Parathyroid adenoma (tissue), 2 donors: ENCODE measurements at regions not wholly inside any gene's neighbourhood (a gene's known extent, or its start where the extent isn't known, plus 50 kb on each side); places are given as distances from the start of the nearest gene placed in this dataset.

Experiments
- H2AFZ ChIP-seq: fragments of 300-600 bp; sonication (generic); one replicate; pipeline ENCODE4 v1.7.0; 2017; ENCODE audit warnings: antibody characterized with exemption, mild to moderate bottlenecking
- H3K27ac ChIP-seq: fragments of 300-600 bp; sonication (generic); one replicate; pipeline ENCODE4 v1.7.0; 2017
- H3K27me3 ChIP-seq: fragments of 300-600 bp; sonication (generic); one replicate; pipeline ENCODE4 v1.7.0; 2017; ENCODE audit warnings: low read length; ENCODE audit not compliant: control insufficient read depth, insufficient read depth
- H3K36me3 ChIP-seq: fragments of 300-600 bp; sonication (generic); one replicate; pipeline ENCODE4 v1.7.0; 2017; ENCODE audit warnings: low read length; ENCODE audit not compliant: control insufficient read depth, insufficient read depth
- H3K4me1 ChIP-seq: fragments of 300-600 bp; sonication (generic); one replicate; pipeline ENCODE4 v1.7.0; 2017; ENCODE audit warnings: control low read depth
- H3K4me2 ChIP-seq: fragments of 300-600 bp; sonication (generic); one replicate; pipeline ENCODE4 v1.7.0; 2017; ENCODE audit warnings: low read length
- H3K4me3 ChIP-seq: fragments of 300-600 bp; sonication (generic); one replicate; pipeline ENCODE4 v1.7.0; 2017; ENCODE audit warnings: low read depth, low read length
- H3K79me2 ChIP-seq: fragments of 300-600 bp; sonication (generic); one replicate; pipeline ENCODE4 v1.7.0; 2017; ENCODE audit warnings: control low read depth
- H3K9ac ChIP-seq: fragments of 300-600 bp; sonication (generic); one replicate; pipeline ENCODE4 v1.7.0; 2017; ENCODE audit warnings: mild to moderate bottlenecking
- H3K9me3 ChIP-seq: fragments of 300-600 bp; sonication (generic); one replicate; pipeline ENCODE4 v1.7.0; 2017; ENCODE audit warnings: low read length; ENCODE audit not compliant: control insufficient read depth
- TF ChIP-seq, protein P1 (sequence below): fragments of 300-600 bp; sonication (generic); IDR thresholded peaks from one replicate; pipeline ENCODE4 v1.7.0; 2017; ENCODE audit warnings: antibody characterized with exemption, mild to moderate bottlenecking
- donor health status: primary hyperparathyroidism.

DNA sequence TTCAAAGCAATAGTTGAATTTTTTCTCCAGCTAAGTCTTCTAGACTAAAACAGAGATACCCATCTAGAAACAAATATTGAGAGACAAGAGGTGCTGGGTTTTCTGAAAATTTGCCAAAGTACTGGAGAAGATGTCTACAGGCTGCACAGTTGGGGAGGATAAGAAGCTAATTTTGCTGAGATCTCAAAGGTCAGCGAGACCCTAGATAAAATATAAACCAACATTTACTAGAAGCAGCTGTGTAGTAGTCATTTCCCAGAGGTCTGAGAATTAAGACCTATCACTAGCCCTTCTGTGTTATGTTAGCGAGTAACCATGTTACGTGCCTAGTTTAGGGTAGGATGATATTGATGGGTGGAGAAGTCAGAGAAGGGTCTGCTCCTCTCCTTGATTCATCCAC is 208.5 kb upstream of the TNC start:
- no peak overlapping the region for H2AFZ ChIP-seq
- no peak overlapping the region for H3K4me3 ChIP-seq
- H3K4me2 ChIP-seq: no peak overlapping the region
- H3K27me3 ChIP-seq: no peaks in the 10 kb centered on the region
- no peak overlapping the region for H3K27ac ChIP-seq
- no peaks in the 10 kb centered on the region for H3K36me3 ChIP-seq
- no peaks in the 10 kb centered on the region for H3K4me1 ChIP-seq
- no peak overlapping the region for H3K9ac ChIP-seq
- H3K79me2 ChIP-seq: no peaks in the 10 kb centered on the region
- H3K9me3 ChIP-seq: no peaks in the 10 kb centered on the region
- TF ChIP-seq, protein P1, sequence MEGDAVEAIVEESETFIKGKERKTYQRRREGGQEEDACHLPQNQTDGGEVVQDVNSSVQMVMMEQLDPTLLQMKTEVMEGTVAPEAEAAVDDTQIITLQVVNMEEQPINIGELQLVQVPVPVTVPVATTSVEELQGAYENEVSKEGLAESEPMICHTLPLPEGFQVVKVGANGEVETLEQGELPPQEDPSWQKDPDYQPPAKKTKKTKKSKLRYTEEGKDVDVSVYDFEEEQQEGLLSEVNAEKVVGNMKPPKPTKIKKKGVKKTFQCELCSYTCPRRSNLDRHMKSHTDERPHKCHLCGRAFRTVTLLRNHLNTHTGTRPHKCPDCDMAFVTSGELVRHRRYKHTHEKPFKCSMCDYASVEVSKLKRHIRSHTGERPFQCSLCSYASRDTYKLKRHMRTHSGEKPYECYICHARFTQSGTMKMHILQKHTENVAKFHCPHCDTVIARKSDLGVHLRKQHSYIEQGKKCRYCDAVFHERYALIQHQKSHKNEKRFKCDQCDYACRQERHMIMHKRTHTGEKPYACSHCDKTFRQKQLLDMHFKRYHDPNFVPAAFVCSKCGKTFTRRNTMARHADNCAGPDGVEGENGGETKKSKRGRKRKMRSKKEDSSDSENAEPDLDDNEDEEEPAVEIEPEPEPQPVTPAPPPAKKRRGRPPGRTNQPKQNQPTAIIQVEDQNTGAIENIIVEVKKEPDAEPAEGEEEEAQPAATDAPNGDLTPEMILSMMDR: no peak

DNA sequence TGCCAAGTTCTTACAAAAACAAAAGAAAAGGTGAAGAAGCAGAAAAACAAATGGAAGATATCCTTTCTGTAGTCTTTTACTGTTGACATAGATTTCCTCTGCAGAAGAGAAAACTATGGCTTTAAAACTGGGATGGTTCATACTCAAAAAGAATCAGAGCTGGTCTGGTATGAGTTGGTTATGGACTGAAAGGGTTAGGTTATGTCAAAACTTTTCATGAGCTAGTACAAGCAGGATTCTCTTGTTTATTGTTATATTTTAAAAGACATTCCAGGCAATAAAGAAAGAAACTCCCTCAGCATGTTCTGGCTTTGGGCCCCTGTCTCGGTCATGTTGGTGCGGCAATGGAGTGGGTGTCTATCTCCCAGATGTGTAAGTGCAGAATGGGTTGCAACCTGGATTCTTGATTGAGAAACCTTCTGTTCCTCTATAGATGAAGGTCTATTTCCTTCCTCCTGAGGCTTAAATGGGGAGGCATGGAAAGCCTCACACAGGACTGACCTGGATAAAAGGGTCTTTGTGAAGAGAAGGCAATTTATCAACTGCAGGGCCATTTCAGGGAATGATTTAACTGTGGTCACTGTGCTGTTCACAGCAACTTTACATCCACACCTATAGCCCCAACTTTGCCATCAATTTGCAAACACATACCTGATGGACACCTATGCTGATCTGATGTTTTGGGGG is 209.6 kb upstream of the TNC start:
- H2AFZ ChIP-seq: no peak overlapping the region
- no peaks in the 10 kb centered on the region for H3K79me2 ChIP-seq
- no peaks in the 10 kb centered on the region for H3K36me3 ChIP-seq
- no peaks in the 10 kb centered on the region for H3K27me3 ChIP-seq
- no peaks in the 10 kb centered on the region for H3K9me3 ChIP-seq
- H3K4me2 ChIP-seq: no peak overlapping the region
- no peak overlapping the region for H3K4me3 ChIP-seq
- TF ChIP-seq, protein P1: no peak
- H3K9ac ChIP-seq: no peak overlapping the region
- no peaks in the 10 kb centered on the region for H3K4me1 ChIP-seq
- no peak overlapping the region for H3K27ac ChIP-seq

DNA sequence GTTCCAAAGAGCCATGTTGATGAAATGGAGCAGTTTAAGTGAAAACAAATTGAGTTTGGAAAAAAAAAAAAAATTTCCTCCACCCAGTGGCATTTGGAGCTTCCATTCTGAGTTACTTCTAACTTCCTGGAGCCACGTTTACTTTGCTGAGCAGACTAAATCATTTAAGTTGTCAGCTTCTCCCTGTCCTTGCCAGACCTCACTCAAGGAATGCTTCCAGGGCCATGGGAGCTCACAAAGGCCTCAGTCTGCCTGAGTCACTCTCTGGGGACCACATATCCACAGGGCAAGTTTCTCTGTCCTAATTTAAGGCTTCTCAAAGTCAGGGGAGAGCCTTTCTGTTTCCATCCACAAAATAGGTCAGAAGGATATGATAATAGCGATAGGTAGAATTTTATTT is 210.3 kb upstream of the TNC start:
- Histone ChIP-seq H3K27ac (no peak overlapping the region), H3K36me3 (no peaks in the 10 kb centered on the region), H3K9me3 (no peaks in the 10 kb centered on the region), H3K9ac (no peak overlapping the region), H3K4me2 (no peak overlapping the region), H3K79me2 (no peaks in the 10 kb centered on the region), H3K27me3 (no peaks in the 10 kb centered on the region), H3K4me1 (no peaks in the 10 kb centered on the region), H2AFZ (no peak overlapping the region), H3K4me3 (no peak overlapping the region)
- TF ChIP-seq, protein P1: no peak

DNA sequence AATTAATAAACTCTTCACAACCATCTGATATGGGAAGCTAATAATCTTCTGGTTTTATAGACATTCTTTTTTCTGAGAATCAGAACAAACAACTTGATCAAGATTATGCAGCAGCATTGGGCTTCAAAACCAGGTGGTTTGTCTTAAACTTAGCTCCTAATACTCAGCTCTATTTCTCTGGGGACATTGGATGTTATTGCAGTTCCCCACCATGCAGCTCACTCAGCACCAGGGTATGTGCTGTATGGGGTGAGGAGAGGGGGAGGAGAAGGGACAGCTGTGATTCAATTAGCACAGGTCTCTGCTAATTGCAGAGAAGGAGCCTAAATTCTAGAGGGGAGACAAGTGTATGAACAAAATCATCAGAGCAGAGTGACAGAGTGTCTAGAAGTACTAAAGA is 210.7 kb upstream of the TNC start:
- Histone ChIP-seq H3K27ac (no peak overlapping the region), H2AFZ (no peak overlapping the region), H3K4me2 (no peak overlapping the region), H3K36me3 (no peaks in the 10 kb centered on the region), H3K4me3 (no peak overlapping the region), H3K79me2 (no peaks in the 10 kb centered on the region), H3K27me3 (no peaks in the 10 kb centered on the region), H3K9me3 (no peaks in the 10 kb centered on the region), H3K4me1 (no peaks in the 10 kb centered on the region), H3K9ac (no peak overlapping the region)
- TF ChIP-seq, protein P1: no peak
